ENCODE measurements at regions not wholly inside any gene's neighbourhood (a gene's known extent, or its start where the extent isn't known, plus 50 kb on each side); places are given as distances from the start of the nearest gene placed in this dataset.

GRCh38 chr2:19114754-19115231 is 243.6 kb downstream of the OSR1 start:
- DNase-seq (ENCODE audit: low spot score in 2 of 2) = no peak
- Histone ChIP-seq H3K27ac (no peak overlapping the region), H3K27me3 (no peaks in the 10 kb centered on the region), H3K9me3 (no peaks in the 10 kb centered on the region), H3K4me3 (no peak overlapping the region), H3K36me3 (no peaks in the 10 kb centered on the region), H3K4me1 (no peaks in the 10 kb centered on the region)
- TF ChIP-seq EP300 (IDR thresholded peaks at IDR 0.05) = no peak
- TF ChIP-seq CTCF (IDR thresholded peaks at IDR 0.05) = no peak
- TF ChIP-seq POLR2A (IDR thresholded peaks at IDR 0.05) = no peak
- no peak for TF ChIP-seq POLR2AphosphoS5 (IDR thresholded peaks at IDR 0.05)

- TF ChIP-seq CTCF (IDR thresholded peaks at IDR 0.05) = no peak
- no peak for TF ChIP-seq POLR2AphosphoS5 (IDR thresholded peaks at IDR 0.05)
- TF ChIP-seq POLR2A (IDR thresholded peaks at IDR 0.05) = no peak
- TF ChIP-seq EP300 (IDR thresholded peaks at IDR 0.05) = no peak
- 91% methylated on average over 1 of the region's 1 CpG for WGBS
- Histone ChIP-seq H3K9me3 (no peaks in the 10 kb centered on the region), H3K4me3 (no peak overlapping the region), H3K27me3 (no peaks in the 10 kb centered on the region), H3K4me1 (no peaks in the 10 kb centered on the region), H3K27ac (no peak overlapping the region), H3K36me3 (no peaks in the 10 kb centered on the region)
- DNase-seq (ENCODE audit: low spot score in 2 of 2) = no peak
Measured at GRCh38 chr2:19114126-19114525, 244.3 kb downstream of the OSR1 start.

- Histone ChIP-seq H3K36me3 (no peaks in the 10 kb centered on the region), H3K9me3 (no peaks in the 10 kb centered on the region), H3K27ac (no peak overlapping the region), H3K4me1 (no peaks in the 10 kb centered on the region), H3K27me3 (no peaks in the 10 kb centered on the region), H3K4me3 (no peak overlapping the region)
- TF ChIP-seq POLR2A (IDR thresholded peaks at IDR 0.05) = no peak
- no peak for TF ChIP-seq POLR2AphosphoS5 (IDR thresholded peaks at IDR 0.05)
- no peak for TF ChIP-seq EP300 (IDR thresholded peaks at IDR 0.05)
- no peak for TF ChIP-seq CTCF (IDR thresholded peaks at IDR 0.05)
- 75% methylated on average over 3 of the region's 3 CpGs for WGBS
- no peak for DNase-seq (ENCODE audit: low spot score in 2 of 2)
Measured at GRCh38 chr2:19111354-19111753, 247.1 kb downstream of the OSR1 start.

- DNase-seq (ENCODE audit: low spot score in 2 of 2) = no peak
- TF ChIP-seq POLR2A (IDR thresholded peaks at IDR 0.05) (no peak), POLR2AphosphoS5 (IDR thresholded peaks at IDR 0.05) (no peak), EP300 (IDR thresholded peaks at IDR 0.05) (no peak), CTCF (IDR thresholded peaks at IDR 0.05) (no peak)
- no peaks in the 10 kb centered on the region for H3K4me1 ChIP-seq
- H3K36me3 ChIP-seq = no peaks in the 10 kb centered on the region
- no peaks in the 10 kb centered on the region for H3K27me3 ChIP-seq
- no peaks in the 10 kb centered on the region for H3K9me3 ChIP-seq
- no peak overlapping the region for H3K4me3 ChIP-seq
- H3K27ac ChIP-seq = no peak overlapping the region
- WGBS = 69% methylated on average over 5 of the region's 5 CpGs
Measured at GRCh38 chr2:19109518-19109917, 248.9 kb downstream of the OSR1 start.

- H3K36me3 ChIP-seq = no peaks in the 10 kb centered on the region
- no peak for DNase-seq (ENCODE audit: low spot score in 2 of 2)
- WGBS = 75% methylated on average over 1 of the region's 1 CpG
- no peak overlapping the region for H3K4me3 ChIP-seq
- H3K4me1 ChIP-seq = no peaks in the 10 kb centered on the region
- no peaks in the 10 kb centered on the region for H3K9me3 ChIP-seq
- H3K27me3 ChIP-seq = no peaks in the 10 kb centered on the region
- no peak overlapping the region for H3K27ac ChIP-seq
- no peak for TF ChIP-seq EP300 (IDR thresholded peaks at IDR 0.05)
- no peak for TF ChIP-seq CTCF (IDR thresholded peaks at IDR 0.05)
- TF ChIP-seq POLR2A (IDR thresholded peaks at IDR 0.05) = no peak
- TF ChIP-seq POLR2AphosphoS5 (IDR thresholded peaks at IDR 0.05) = no peak
Measured at GRCh38 chr2:19106376-19106775, 252.0 kb downstream of the OSR1 start.

Measured in suprapubic skin (tissue), 4 donors.